ENCODE measurements at regions not wholly inside any gene's neighbourhood (a gene's known extent, or its start where the extent isn't known, plus 50 kb on each side); places are given as distances from the start of the nearest gene placed in this dataset.

DNA sequence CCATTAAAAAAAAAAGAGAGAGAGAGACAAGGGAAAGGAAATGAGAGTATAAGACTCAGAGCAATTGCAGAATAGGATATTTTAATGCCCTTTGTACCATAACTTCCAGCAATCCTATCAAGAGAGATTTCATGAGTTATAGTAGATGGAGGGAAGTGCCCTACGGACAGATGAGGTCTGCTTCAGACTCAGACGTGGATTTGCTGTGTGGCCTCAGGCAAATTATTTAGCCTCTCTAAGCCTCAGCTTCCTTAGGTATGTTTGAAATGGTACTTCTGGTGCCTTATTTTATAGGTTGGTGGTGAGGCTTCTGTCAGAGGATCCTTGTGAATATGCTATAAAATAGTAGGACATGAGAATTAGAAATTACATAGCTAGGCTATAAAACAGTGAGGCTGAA, 448.2 kb downstream of the EDEM1 start:
- TF ChIP-seq CTCF (IDR thresholded peaks at IDR 0.05) (no peak), EP300 (IDR thresholded peaks at IDR 0.05) (no peak), POLR2A (IDR thresholded peaks at IDR 0.05; ENCODE audit: low read depth) (no peak), POLR2AphosphoS5 (IDR thresholded peaks at IDR 0.05) (no peak)
